NCI-H2029 (cell line): ENCODE measurements at regions not wholly inside any gene's neighbourhood (a gene's known extent, or its start where the extent isn't known, plus 50 kb on each side); places are given as distances from the start of the nearest gene placed in this dataset.

ENCODE experiments used
- DNase-seq: peaks from one replicate; lab custom pipeline; 2025; lab: John Stamatoyannopoulos, UW

GRCh38 chr4:180578175-180578574 is 1665.0 kb upstream of the TENM3 start:
- DNase-seq: no peak

- DNase-seq: no peak
These were observed 1662.1 kb upstream of the TENM3 start for GRCh38 chr4:180581061-180581460.

- no peak for DNase-seq
These were observed 1655.8 kb upstream of the TENM3 start for GRCh38 chr4:180587379-180587778.

GRCh38 chr4:180589575-180589974 is 1653.6 kb upstream of the TENM3 start:
- no peak for DNase-seq

- no peak for DNase-seq
These were observed 1646.2 kb upstream of the TENM3 start for GRCh38 chr4:180596888-180597483.

- no peak for DNase-seq
These were observed 1644.9 kb upstream of the TENM3 start for GRCh38 chr4:180598281-180598680.

GRCh38 chr4:180603791-180604190 is 1639.4 kb upstream of the TENM3 start:
- DNase-seq: no peak

GRCh38 chr4:180610324-180610723 is 1632.9 kb upstream of the TENM3 start:
- DNase-seq: no peak

GRCh38 chr4:180615746-180616145 is 1627.5 kb upstream of the TENM3 start:
- no peak for DNase-seq

- DNase-seq: no peak
These were observed 1626.0 kb upstream of the TENM3 start for GRCh38 chr4:180617196-180617595.

GRCh38 chr4:180618396-180618795 is 1624.8 kb upstream of the TENM3 start:
- no peak for DNase-seq

- DNase-seq: no peak
These were observed 1623.8 kb upstream of the TENM3 start for GRCh38 chr4:180619440-180619839.

GRCh38 chr4:180622254-180622653 is 1620.9 kb upstream of the TENM3 start:
- no peak for DNase-seq

- DNase-seq: no peak
These were observed 1617.5 kb upstream of the TENM3 start for GRCh38 chr4:180625653-180626052.

- no peak for DNase-seq
These were observed 1613.1 kb upstream of the TENM3 start for GRCh38 chr4:180630012-180630665.

GRCh38 chr4:180634306-180634705 is 1608.9 kb upstream of the TENM3 start:
- no peak for DNase-seq

- DNase-seq: no peak
These were observed 1607.9 kb upstream of the TENM3 start for GRCh38 chr4:180635281-180635680.

GRCh38 chr4:180636696-180637404 is 1606.4 kb upstream of the TENM3 start:
- DNase-seq: no peak

GRCh38 chr4:180637616-180638015 is 1605.6 kb upstream of the TENM3 start:
- no peak for DNase-seq

GRCh38 chr4:180640193-180640592 is 1603.0 kb upstream of the TENM3 start:
- no peak for DNase-seq

GRCh38 chr4:180641495-180641894 is 1601.7 kb upstream of the TENM3 start:
- no peak for DNase-seq

- no peak for DNase-seq
These were observed 1600.5 kb upstream of the TENM3 start for GRCh38 chr4:180642732-180643131.

GRCh38 chr4:180650273-180650672 is 1592.9 kb upstream of the TENM3 start:
- no peak for DNase-seq
